Stimulated activated naive CD4-positive, alpha-beta T cell treated with Interleukin-2 at 50 U/mL for 16 hours (primary cell): ENCODE measurements at regions not wholly inside any gene's neighbourhood (a gene's known extent, or its start where the extent isn't known, plus 50 kb on each side); places are given as distances from the start of the nearest gene placed in this dataset.
"Not testable (repeated sequence)": the region's sequence is repeated elsewhere in the genome, so short reads cannot be mapped to it uniquely, and the experiment has no call there.

Experiments used
- DNase-seq: peaks from one replicate; lab custom pipeline; 2025; lab: John Stamatoyannopoulos, UW

- DNase-seq = no peak
Observed at GRCh38 chr11:81420668-81421250, 1312.9 kb downstream of the FAM181B start.

- no peak for DNase-seq
Observed at GRCh38 chr11:81397316-81397715, 1336.3 kb downstream of the FAM181B start.

- DNase-seq = no peak
Observed at GRCh38 chr11:81394311-81394710, 1339.4 kb downstream of the FAM181B start.

GRCh38 chr11:81388326-81388725 lies 1345.3 kb downstream of the FAM181B start:
- DNase-seq = no peak

GRCh38 chr11:81380395-81380794 lies 1353.3 kb downstream of the FAM181B start:
- no peak for DNase-seq

GRCh38 chr11:81377418-81377817 lies 1356.2 kb downstream of the FAM181B start:
- DNase-seq = no peak

GRCh38 chr11:81373986-81374385 lies 1359.7 kb downstream of the FAM181B start:
- no peak for DNase-seq

- DNase-seq = no peak
Observed at GRCh38 chr11:81368192-81368591, 1365.5 kb downstream of the FAM181B start.

GRCh38 chr11:81365496-81365895 lies 1368.2 kb downstream of the FAM181B start:
- no peak for DNase-seq

- no peak for DNase-seq
Observed at GRCh38 chr11:81359476-81359875, 1374.2 kb downstream of the FAM181B start.

- DNase-seq = no peak
Observed at GRCh38 chr11:81345609-81346008, 1388.1 kb downstream of the FAM181B start.

- DNase-seq = no peak
Observed at GRCh38 chr11:81342966-81343365, 1390.7 kb downstream of the FAM181B start.

- no peak for DNase-seq
Observed at GRCh38 chr11:81340225-81340624, 1393.4 kb downstream of the FAM181B start.

GRCh38 chr11:81339521-81339920 lies 1394.1 kb downstream of the FAM181B start:
- no peak for DNase-seq

- no peak for DNase-seq
Observed at GRCh38 chr11:81337756-81338155, 1395.9 kb downstream of the FAM181B start.

- no peak for DNase-seq
Observed at GRCh38 chr11:81332276-81332675, 1401.4 kb downstream of the FAM181B start.

- DNase-seq = no peak
Observed at GRCh38 chr11:81331611-81332235, 1401.9 kb downstream of the FAM181B start.

- no peak for DNase-seq
Observed at GRCh38 chr11:81331088-81331487, 1402.6 kb downstream of the FAM181B start.

- DNase-seq = no peak
Observed at GRCh38 chr11:81303038-81303664, 1430.5 kb downstream of the FAM181B start.

GRCh38 chr11:81301166-81301830 lies 1432.4 kb downstream of the FAM181B start:
- DNase-seq = no peak

GRCh38 chr11:81286959-81287358 lies 1446.7 kb downstream of the FAM181B start:
- no peak for DNase-seq

- no peak for DNase-seq
Observed at GRCh38 chr11:81286550-81286949, 1447.1 kb downstream of the FAM181B start.

GRCh38 chr11:81280228-81280627 lies 1453.4 kb downstream of the FAM181B start:
- not testable (repeated sequence) for DNase-seq
